B cell (primary cell): ENCODE measurements at regions not wholly inside any gene's neighbourhood (a gene's known extent, or its start where the extent isn't known, plus 50 kb on each side); places are given as distances from the start of the nearest gene placed in this dataset.

Experiments
- ATAC-seq: fragments of 200-7000 bp; cut with Tn5 transposase; one replicate; pipeline ENCODE4 v1.10.0; 2021; ENCODE audit warnings: low read depth, mild to moderate bottlenecking, moderate number of reproducible peaks, moderate library complexity
- CTCF ChIA-PET: fragments of 350-600 bp; sonication (Branson Sonifier 250); formaldehyde crosslinking; loops from one replicate; lab custom pipeline; 2021; ENCODE audit warnings: antibody characterized with exemption, inconsistent platforms; lab: Charles Lee
- POLR2A ChIA-PET: fragments of 350-600 bp; sonication (Branson Sonifier 250); formaldehyde crosslinking; loops from one replicate; lab custom pipeline; 2021; ENCODE audit warnings: antibody characterized with exemption; lab: Charles Lee
- DNase-seq: peaks from one replicate; pipeline ENCODE4 v3.0.0; 2013
- H2AFZ ChIP-seq: 2 replicates; pipeline ENCODE4 v1.6.1; 2012; ENCODE audit warnings: mild to moderate bottlenecking, low read depth, low read length; ENCODE audit not compliant: insufficient read depth, poor library complexity, severe bottlenecking
- H3K27ac ChIP-seq, 2 donors: 1 replicate in 1 of 2; 2 replicates in 1 of 2; pipeline ENCODE4 v1.5.1; 2012 to 2013; ENCODE audit warnings: low read length in 2 of 2, mild to moderate bottlenecking in 2 of 2, moderate library complexity in 1 of 2
- H3K27me3 ChIP-seq, 4 experiments: fragments of 200-600 bp in 1 of 4; sonication (generic) in 1 of 4; replicated peaks in 1 of 4; 1 replicate in 2 of 4; 2 replicates in 2 of 4; pipeline versions ENCODE4 v1.6.1 to v1.7.0; 2013 to 2016; ENCODE audit warnings: low read length in 3 of 4, mild to moderate bottlenecking in 2 of 4, mixed read lengths in 1 of 4, moderate library complexity in 1 of 4; ENCODE audit not compliant: insufficient read depth in 4 of 4, control insufficient read depth in 3 of 4; ENCODE audit errors: control extremely low read depth in 1 of 4
- H3K36me3 ChIP-seq, 2 experiments: replicated peaks in 1 of 2; 1 replicate in 1 of 2; 2 replicates in 1 of 2; pipeline versions ENCODE4 v1.6.1 to v1.7.1; 2013; ENCODE audit warnings: low read length in 1 of 2; ENCODE audit not compliant: insufficient read depth in 2 of 2, control insufficient read depth in 1 of 2; ENCODE audit errors: control extremely low read depth in 1 of 2, extremely low read depth in 1 of 2
- H3K4me1 ChIP-seq, 2 donors: fragments of 200-600 bp in 1 of 2; sonication (generic) in 1 of 2; 1 replicate in 1 of 2; 2 replicates in 1 of 2; pipeline versions ENCODE4 v1.5.1 to v1.6.1; 2013 to 2017; ENCODE audit warnings: low read length in 2 of 2; ENCODE audit not compliant: control insufficient read depth in 2 of 2, insufficient read depth in 2 of 2
- H3K4me2 ChIP-seq: replicated peaks from 2 replicates; pipeline ENCODE3; 2012; ENCODE audit warnings: mild to moderate bottlenecking, low read depth, low read length; ENCODE audit not compliant: poor library complexity, severe bottlenecking
- H3K4me3 ChIP-seq, 5 experiments: fragments of 200-600 bp in 1 of 5; sonication (generic) in 1 of 5; 1 replicate in 3 of 5; 2 replicates in 2 of 5; pipeline versions ENCODE4 v1.5.1 to v1.7.0; 2011 to 2016; ENCODE audit warnings: low read length in 4 of 5, mild to moderate bottlenecking in 4 of 5, low read depth in 2 of 5, control low read depth in 1 of 5, moderate library complexity in 1 of 5; ENCODE audit not compliant: insufficient read depth in 1 of 5; ENCODE audit errors: control extremely low read depth in 1 of 5, extremely low read depth in 1 of 5
- H3K79me2 ChIP-seq: fragments of 200-600 bp; sonication (generic); one replicate; pipeline ENCODE4 v1.6.0; 2016; ENCODE audit warnings: low read length; ENCODE audit not compliant: control insufficient read depth, insufficient read depth
- H3K9ac ChIP-seq: fragments of 200-600 bp; sonication (generic); 2 replicates; pipeline ENCODE4 v1.6.1; 2017; ENCODE audit warnings: mild to moderate bottlenecking, low read length, moderate library complexity
- H3K9me3 ChIP-seq, 3 donors: one replicate each; pipeline versions ENCODE4 v1.6.1 to v1.7.1; 2013; ENCODE audit warnings: low read length in 2 of 3; ENCODE audit not compliant: control insufficient read depth in 2 of 3, insufficient read depth in 1 of 3; ENCODE audit errors: control extremely low read depth in 1 of 3
- H4K20me1 ChIP-seq: 2 replicates; pipeline ENCODE4 v1.6.0; 2012; ENCODE audit warnings: mild to moderate bottlenecking, low read length; ENCODE audit not compliant: insufficient read depth, control insufficient read depth, poor library complexity, severe bottlenecking
- H3K27ac Mint-ChIP-seq: one replicate; pipeline ENCODE4 v1.8.0; 2021; ENCODE audit warnings: mixed read lengths
- H3K27me3 Mint-ChIP-seq: one replicate; pipeline ENCODE4 v1.8.0; 2021; ENCODE audit warnings: mixed read lengths
- H3K4me1 Mint-ChIP-seq: one replicate; pipeline ENCODE4 v1.8.0; 2021; ENCODE audit warnings: mixed read lengths
- H3K4me3 Mint-ChIP-seq: one replicate; pipeline ENCODE4 v1.8.0; 2021; ENCODE audit warnings: mixed read lengths
- H3K9me3 Mint-ChIP-seq: one replicate; pipeline ENCODE4 v1.8.0; 2022; ENCODE audit warnings: mixed read lengths; ENCODE audit not compliant: insufficient read depth
- CTCF ChIP-seq: fragments of 200-600 bp; IDR thresholded peaks from one replicate; pipeline ENCODE4 v1.8.0; 2022; ENCODE audit warnings: antibody characterized with exemption, mild to moderate bottlenecking
- EZH2 ChIP-seq: IDR thresholded peaks from 2 replicates; pipeline ENCODE4 v1.6.1; 2012; ENCODE audit warnings: borderline replicate concordance, low read depth, mild to moderate bottlenecking, moderate library complexity, low read length; ENCODE audit not compliant: insufficient read depth, poor library complexity, severe bottlenecking
- WGBS: methylation state at CpG from one replicate; pipeline ENCODE4 v1.1.5; 2013; ENCODE audit warnings: missing lambda C conversion rate; ENCODE audit not compliant: insufficient coverage; 5-methylcytosine and 5-hydroxymethylcytosine counted together
- intact Hi-C: fragments of 100-400 bp; cut with micrococcal nuclease; formaldehyde crosslinking; loops from one replicate; pipeline ENCODE4 v1.10.0; 2022

- Histone ChIP-seq H3K27ac (no peak overlapping the region), H3K9ac (no peak overlapping the region), H3K4me3 (no peak overlapping the region), H3K4me2 (no peak overlapping the region), H2AFZ (no peak overlapping the region), H3K4me1 (no peaks in the 10 kb centered on the region), H3K9me3 (no peaks in the 10 kb centered on the region), H4K20me1 (no peaks in the 10 kb centered on the region), H3K36me3 (no peaks in the 10 kb centered on the region), H3K27me3 (peaks cover 0 to 6% (median 0%) of the 10 kb centered on the region in 4 experiments), H3K79me2 (no peaks in the 10 kb centered on the region)
- TF ChIP-seq CTCF (no peak), EZH2 (no peak)
- Mint-ChIP-seq H3K9me3 (no peaks in the 10 kb centered on the region), H3K27me3 (peaks cover 13% of the 10 kb centered on the region), H3K4me3 (no peak overlapping the region), H3K4me1 (no peaks in the 10 kb centered on the region), H3K27ac (no peak overlapping the region)
- ATAC-seq, result no peak
- no peak for DNase-seq
- WGBS, result no CpG with 5 or more reads among the region's 2 CpGs
- intact Hi-C loops, result no loop called here
- ChIA-PET CTCF (no interaction called here), POLR2A (no interaction called here)
These were observed 130.9 kb upstream of the TMEM161B start for GRCh38 chr5:88399561-88399960.

GRCh38 chr5:88398316-88398715 is 129.7 kb upstream of the TMEM161B start:
- H3K27me3 ChIP-seq, result peaks cover 0 to 2% (median 0%) of the 10 kb centered on the region in 4 experiments
- H3K36me3 ChIP-seq, result no peaks in the 10 kb centered on the region
- WGBS, result 100% methylated on average over 1 of the region's 4 CpGs
- Mint-ChIP-seq H3K27me3 (peaks cover 13% of the 10 kb centered on the region), H3K9me3 (no peaks in the 10 kb centered on the region), H3K4me1 (no peaks in the 10 kb centered on the region), H3K27ac (no peak overlapping the region), H3K4me3 (no peak overlapping the region)
- no peak overlapping the region for H3K4me3 ChIP-seq
- H3K79me2 ChIP-seq, result no peaks in the 10 kb centered on the region
- no peak overlapping the region for H2AFZ ChIP-seq
- ChIA-PET POLR2A (no interaction called here), CTCF (no interaction called here)
- intact Hi-C loops, result no loop called here
- no peaks in the 10 kb centered on the region for H4K20me1 ChIP-seq
- DNase-seq (no peak), ATAC-seq (no peak)
- no peaks in the 10 kb centered on the region for H3K9me3 ChIP-seq
- H3K27ac ChIP-seq, result no peak overlapping the region
- no peak overlapping the region for H3K4me2 ChIP-seq
- H3K9ac ChIP-seq, result no peak overlapping the region
- no peaks in the 10 kb centered on the region for H3K4me1 ChIP-seq
- TF ChIP-seq EZH2, result no peak
- no peak for TF ChIP-seq CTCF
